ENCODE measurements at regions not wholly inside any gene's neighbourhood (a gene's known extent, or its start where the extent isn't known, plus 50 kb on each side); places are given as distances from the start of the nearest gene placed in this dataset.
"Not testable (repeated sequence)": the region's sequence is repeated elsewhere in the genome, so short reads cannot be mapped to it uniquely, and the experiment has no call there.

- TF ChIP-seq, protein P1, sequence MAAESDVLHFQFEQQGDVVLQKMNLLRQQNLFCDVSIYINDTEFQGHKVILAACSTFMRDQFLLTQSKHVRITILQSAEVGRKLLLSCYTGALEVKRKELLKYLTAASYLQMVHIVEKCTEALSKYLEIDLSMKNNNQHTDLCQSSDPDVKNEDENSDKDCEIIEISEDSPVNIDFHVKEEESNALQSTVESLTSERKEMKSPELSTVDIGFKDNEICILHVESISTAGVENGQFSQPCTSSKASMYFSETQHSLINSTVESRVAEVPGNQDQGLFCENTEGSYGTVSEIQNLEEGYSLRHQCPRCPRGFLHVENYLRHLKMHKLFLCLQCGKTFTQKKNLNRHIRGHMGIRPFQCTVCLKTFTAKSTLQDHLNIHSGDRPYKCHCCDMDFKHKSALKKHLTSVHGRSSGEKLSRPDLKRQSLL (tag by site-specific recombination; IDR thresholded peaks at IDR 0.05): no peak
- TF ChIP-seq ZFP69B (tag by site-specific recombination; IDR thresholded peaks at IDR 0.05): no peak
- no peak for TF ChIP-seq ZNF626 (tag by site-specific recombination; IDR thresholded peaks at IDR 0.05)
- no peak for TF ChIP-seq ZNF202 (tag by site-specific recombination; IDR thresholded peaks at IDR 0.05; ENCODE audit: borderline replicate concordance)
- no peak for TF ChIP-seq ZNF157 (tag by site-specific recombination; IDR thresholded peaks at IDR 0.05)
- TF ChIP-seq ZFP37 (tag by site-specific recombination; IDR thresholded peaks at IDR 0.05): no peak
These were observed 71.7 kb upstream of the CDH2 start (continued) for GRCh38 chr18:28248653-28249052.

GRCh38 chr18:28240626-28241025 lies 63.7 kb upstream of the CDH2 start:
- H3K4me3 ChIP-seq (ENCODE audit: low read depth, low read length); H3K27ac ChIP-seq (ENCODE audit: extremely low read depth, low read depth, low read length); POLR2A ChIA-PET; CTCF ChIA-PET; H3K36me3 ChIP-seq (ENCODE audit: control insufficient read depth in 2 of 2, insufficient read depth in 1 of 2, low read length in 2 of 2); H3K9me3 ChIP-seq (ENCODE audit: control insufficient read depth, insufficient read depth, low read depth, low read length); H3K4me1 ChIP-seq (ENCODE audit: control insufficient read depth, insufficient read depth, low read length): not testable (repeated sequence)

- CTCF ChIA-PET: no interaction called here
- H3K4me3 ChIP-seq (ENCODE audit: low read depth, low read length): no peak overlapping the region
- POLR2A ChIA-PET: no interaction called here
- H3K9me3 ChIP-seq (ENCODE audit: control insufficient read depth, insufficient read depth, low read depth, low read length): no peaks in the 10 kb centered on the region
- H3K27ac ChIP-seq (ENCODE audit: extremely low read depth, low read depth, low read length): no peak overlapping the region
- no peaks in the 10 kb centered on the region for H3K4me1 ChIP-seq (ENCODE audit: control insufficient read depth, insufficient read depth, low read length)
- no peaks in the 10 kb centered on the region for H3K36me3 ChIP-seq (ENCODE audit: control insufficient read depth in 2 of 2, insufficient read depth in 1 of 2, low read length in 2 of 2)
- no peak for TF ChIP-seq ZSCAN16 (tag by site-specific recombination; IDR thresholded peaks at IDR 0.05)
- no peak for TF ChIP-seq ZNF433 (tag by site-specific recombination; IDR thresholded peaks at IDR 0.05; ENCODE audit: low read depth)
- TF ChIP-seq OSR2 (tag by site-specific recombination; IDR thresholded peaks at IDR 0.05): no peak
- TF ChIP-seq ZNF416 (tag by site-specific recombination; IDR thresholded peaks at IDR 0.05): no peak
- no peak for TF ChIP-seq ZNF560 (tag by site-specific recombination; IDR thresholded peaks at IDR 0.05; ENCODE audit: borderline replicate concordance)
- TF ChIP-seq, protein P2, sequence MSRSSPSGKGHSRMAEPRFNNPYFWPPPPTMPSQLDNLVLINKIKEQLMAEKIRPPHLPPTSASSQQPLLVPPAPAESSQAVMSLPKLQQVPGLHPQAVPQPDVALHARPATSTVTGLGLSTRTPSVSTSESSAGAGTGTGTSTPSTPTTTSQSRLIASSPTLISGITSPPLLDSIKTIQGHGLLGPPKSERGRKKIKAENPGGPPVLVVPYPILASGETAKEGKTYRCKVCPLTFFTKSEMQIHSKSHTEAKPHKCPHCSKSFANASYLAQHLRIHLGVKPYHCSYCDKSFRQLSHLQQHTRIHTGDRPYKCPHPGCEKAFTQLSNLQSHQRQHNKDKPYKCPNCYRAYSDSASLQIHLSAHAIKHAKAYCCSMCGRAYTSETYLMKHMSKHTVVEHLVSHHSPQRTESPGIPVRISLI (tag by site-specific recombination; IDR thresholded peaks at IDR 0.05): no peak
- TF ChIP-seq BCL11B (tag by site-specific recombination; IDR thresholded peaks at IDR 0.05; ENCODE audit: low read depth): no peak
- TF ChIP-seq ZNF571 (tag by site-specific recombination; IDR thresholded peaks at IDR 0.05): no peak
- TF ChIP-seq ZNF23 (tag by site-specific recombination; IDR thresholded peaks at IDR 0.05; ENCODE audit: borderline replicate concordance): no peak
- TF ChIP-seq RBAK (tag by site-specific recombination; IDR thresholded peaks at IDR 0.05): no peak
- TF ChIP-seq SP2 (tag by site-specific recombination; IDR thresholded peaks at IDR 0.05): no peak
- no peak for TF ChIP-seq ZNF19 (tag by site-specific recombination; IDR thresholded peaks at IDR 0.05; ENCODE audit: low read depth)
- TF ChIP-seq ZNF518A (tag by site-specific recombination; conservative IDR thresholded peaks at IDR 0.05; ENCODE audit: low read depth): no peak
- no peak for TF ChIP-seq ZBTB10 (tag by site-specific recombination; IDR thresholded peaks at IDR 0.05)
- TF ChIP-seq ZBTB1 (tag by site-specific recombination; IDR thresholded peaks at IDR 0.05): no peak
- TF ChIP-seq ZNF175 (tag by site-specific recombination; IDR thresholded peaks at IDR 0.05): no peak
- TF ChIP-seq, protein P3, sequence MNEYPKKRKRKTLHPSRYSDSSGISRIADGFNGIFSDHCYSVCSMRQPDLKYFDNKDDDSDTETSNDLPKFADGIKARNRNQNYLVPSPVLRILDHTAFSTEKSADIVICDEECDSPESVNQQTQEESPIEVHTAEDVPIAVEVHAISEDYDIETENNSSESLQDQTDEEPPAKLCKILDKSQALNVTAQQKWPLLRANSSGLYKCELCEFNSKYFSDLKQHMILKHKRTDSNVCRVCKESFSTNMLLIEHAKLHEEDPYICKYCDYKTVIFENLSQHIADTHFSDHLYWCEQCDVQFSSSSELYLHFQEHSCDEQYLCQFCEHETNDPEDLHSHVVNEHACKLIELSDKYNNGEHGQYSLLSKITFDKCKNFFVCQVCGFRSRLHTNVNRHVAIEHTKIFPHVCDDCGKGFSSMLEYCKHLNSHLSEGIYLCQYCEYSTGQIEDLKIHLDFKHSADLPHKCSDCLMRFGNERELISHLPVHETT (tag by site-specific recombination; IDR thresholded peaks at IDR 0.05): no peak
These were observed 59.6 kb upstream of the CDH2 start for GRCh38 chr18:28236487-28236886.
